Gastroesophageal sphincter (tissue), 3 donors: ENCODE measurements at regions not wholly inside any gene's neighbourhood (a gene's known extent, or its start where the extent isn't known, plus 50 kb on each side); places are given as distances from the start of the nearest gene placed in this dataset.
"Not testable (repeated sequence)": the region's sequence is repeated elsewhere in the genome, so short reads cannot be mapped to it uniquely, and the experiment has no call there.

ENCODE experiments used
- CTCF ChIP-seq, 4 experiments: fragments of 200-600 bp in 2 of 4; fragments of 450-650 bp in 2 of 4; sonication (generic) in 1 of 4; IDR thresholded peaks; one replicate each; pipeline ENCODE4 v1.5.1; 2017 to 2019; ENCODE audit warnings: antibody characterized with exemption in 4 of 4, mild to moderate bottlenecking in 2 of 4, moderate library complexity in 2 of 4
- EP300 ChIP-seq: sonication (generic); formaldehyde crosslinking; IDR thresholded peaks from one replicate; pipeline ENCODE4 v1.6.1; 2017; ENCODE audit warnings: antibody characterized with exemption, mild to moderate bottlenecking

- not testable (repeated sequence) for TF ChIP-seq CTCF (IDR thresholded peaks at IDR 0.05); EP300
Measured at GRCh38 chr10:36769741-36770140, 355.7 kb upstream of the ANKRD30A start.
